HepG2 (cell line): ENCODE measurements at regions not wholly inside any gene's neighbourhood (a gene's known extent, or its start where the extent isn't known, plus 50 kb on each side); places are given as distances from the start of the nearest gene placed in this dataset.

Source experiments
- EZH2 ChIP-seq: conservative IDR thresholded peaks from 2 replicates; pipeline ENCODE4 v1.6.1; 2012; ENCODE audit warnings: mild to moderate bottlenecking, low read depth, low read length, moderate library complexity
- FOXP1 ChIP-seq, 2 experiments: fragments of 450-650 bp in 1 of 2; IDR thresholded peaks; 2 replicates each; pipeline ENCODE4 v1.6.1; 2017 to 2018; ENCODE audit warnings: antibody characterized with exemption in 1 of 2
- MATR3 ChIP-seq: sonication (generic); formaldehyde crosslinking; IDR thresholded peaks from 2 replicates; pipeline ENCODE4 v1.4.0; 2020; ENCODE audit warnings: missing genetic modification reagents
- NFIC ChIP-seq: IDR thresholded peaks from 2 replicates; pipeline ENCODE4 v1.6.1; 2012; ENCODE audit warnings: mild to moderate bottlenecking, low read length, inconsistent platforms
- POLR2A ChIP-seq, 2 experiments: IDR thresholded peaks; 2 replicates each; pipeline ENCODE4 v1.6.1; 2011; ENCODE audit warnings: low read depth in 2 of 2, low read length in 2 of 2, mild to moderate bottlenecking in 1 of 2, moderate library complexity in 1 of 2; ENCODE audit not compliant: insufficient read depth in 1 of 2
- POLR2AphosphoS5 ChIP-seq: IDR thresholded peaks from 2 replicates; pipeline ENCODE4 v1.6.1; 2012; ENCODE audit warnings: low read depth, low read length
- REST ChIP-seq, 2 experiments: IDR thresholded peaks; 2 replicates each; pipeline ENCODE4 v1.6.1; 2011 to 2012; ENCODE audit warnings: low read length in 2 of 2, borderline replicate concordance in 1 of 2, low read depth in 1 of 2, mild to moderate bottlenecking in 1 of 2, moderate library complexity in 1 of 2
- ZC3H13 ChIP-seq: sonication (generic); formaldehyde crosslinking; IDR thresholded peaks from 2 replicates; pipeline ENCODE4 v1.8.1; 2023; ENCODE audit warnings: mild to moderate bottlenecking, missing genetic modification reagents, moderate library complexity
- ZMYM2 ChIP-seq: sonication (generic); formaldehyde crosslinking; IDR thresholded peaks from 2 replicates; pipeline ENCODE4 v1.8.0; 2022; ENCODE audit warnings: mild to moderate bottlenecking, missing genetic modification reagents
- ZNF569 ChIP-seq: sonication (generic); formaldehyde crosslinking; IDR thresholded peaks from 2 replicates; pipeline ENCODE4 v1.5.0; 2020; ENCODE audit warnings: mild to moderate bottlenecking, missing genetic modification reagents, moderate library complexity, borderline replicate concordance
- TF ChIP-seq, protein P1 (sequence below): sonication (generic); formaldehyde crosslinking; IDR thresholded peaks from 2 replicates; pipeline ENCODE4 v1.4.0; 2020; ENCODE audit warnings: mild to moderate bottlenecking, missing genetic modification reagents
- TF ChIP-seq, protein P2 (sequence below): sonication (generic); formaldehyde crosslinking; IDR thresholded peaks from 2 replicates; pipeline ENCODE4 v1.5.0; 2020; ENCODE audit warnings: mild to moderate bottlenecking, missing genetic modification reagents, moderate library complexity

- TF ChIP-seq ZNF569 (CRISPR knock-in tag) (no peak), POLR2AphosphoS5 (no peak), REST (IDR thresholded peaks at IDR 0.05; ENCODE audit: borderline replicate concordance in 1 of 2, low read depth in 1 of 2, low read length in 2 of 2) (no peak), FOXP1 (IDR thresholded peaks at IDR 0.05) (no peak), FOXP1 (CRISPR knock-in tag; IDR thresholded peaks at IDR 0.05) (no peak), ZMYM2 (CRISPR knock-in tag) (no peak), ZC3H13 (CRISPR knock-in tag) (no peak), POLR2A (IDR thresholded peaks at IDR 0.05; ENCODE audit: insufficient read depth in 1 of 2, low read depth in 2 of 2, low read length in 2 of 2) (no peak), MATR3 (CRISPR knock-in tag) (no peak), NFIC (no peak), EZH2 (no peak)
- TF ChIP-seq, protein P1, sequence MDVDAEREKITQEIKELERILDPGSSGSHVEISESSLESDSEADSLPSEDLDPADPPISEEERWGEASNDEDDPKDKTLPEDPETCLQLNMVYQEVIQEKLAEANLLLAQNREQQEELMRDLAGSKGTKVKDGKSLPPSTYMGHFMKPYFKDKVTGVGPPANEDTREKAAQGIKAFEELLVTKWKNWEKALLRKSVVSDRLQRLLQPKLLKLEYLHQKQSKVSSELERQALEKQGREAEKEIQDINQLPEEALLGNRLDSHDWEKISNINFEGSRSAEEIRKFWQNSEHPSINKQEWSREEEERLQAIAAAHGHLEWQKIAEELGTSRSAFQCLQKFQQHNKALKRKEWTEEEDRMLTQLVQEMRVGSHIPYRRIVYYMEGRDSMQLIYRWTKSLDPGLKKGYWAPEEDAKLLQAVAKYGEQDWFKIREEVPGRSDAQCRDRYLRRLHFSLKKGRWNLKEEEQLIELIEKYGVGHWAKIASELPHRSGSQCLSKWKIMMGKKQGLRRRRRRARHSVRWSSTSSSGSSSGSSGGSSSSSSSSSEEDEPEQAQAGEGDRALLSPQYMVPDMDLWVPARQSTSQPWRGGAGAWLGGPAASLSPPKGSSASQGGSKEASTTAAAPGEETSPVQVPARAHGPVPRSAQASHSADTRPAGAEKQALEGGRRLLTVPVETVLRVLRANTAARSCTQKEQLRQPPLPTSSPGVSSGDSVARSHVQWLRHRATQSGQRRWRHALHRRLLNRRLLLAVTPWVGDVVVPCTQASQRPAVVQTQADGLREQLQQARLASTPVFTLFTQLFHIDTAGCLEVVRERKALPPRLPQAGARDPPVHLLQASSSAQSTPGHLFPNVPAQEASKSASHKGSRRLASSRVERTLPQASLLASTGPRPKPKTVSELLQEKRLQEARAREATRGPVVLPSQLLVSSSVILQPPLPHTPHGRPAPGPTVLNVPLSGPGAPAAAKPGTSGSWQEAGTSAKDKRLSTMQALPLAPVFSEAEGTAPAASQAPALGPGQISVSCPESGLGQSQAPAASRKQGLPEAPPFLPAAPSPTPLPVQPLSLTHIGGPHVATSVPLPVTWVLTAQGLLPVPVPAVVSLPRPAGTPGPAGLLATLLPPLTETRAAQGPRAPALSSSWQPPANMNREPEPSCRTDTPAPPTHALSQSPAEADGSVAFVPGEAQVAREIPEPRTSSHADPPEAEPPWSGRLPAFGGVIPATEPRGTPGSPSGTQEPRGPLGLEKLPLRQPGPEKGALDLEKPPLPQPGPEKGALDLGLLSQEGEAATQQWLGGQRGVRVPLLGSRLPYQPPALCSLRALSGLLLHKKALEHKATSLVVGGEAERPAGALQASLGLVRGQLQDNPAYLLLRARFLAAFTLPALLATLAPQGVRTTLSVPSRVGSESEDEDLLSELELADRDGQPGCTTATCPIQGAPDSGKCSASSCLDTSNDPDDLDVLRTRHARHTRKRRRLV (CRISPR knock-in tag), result no peak
- TF ChIP-seq, protein P2, sequence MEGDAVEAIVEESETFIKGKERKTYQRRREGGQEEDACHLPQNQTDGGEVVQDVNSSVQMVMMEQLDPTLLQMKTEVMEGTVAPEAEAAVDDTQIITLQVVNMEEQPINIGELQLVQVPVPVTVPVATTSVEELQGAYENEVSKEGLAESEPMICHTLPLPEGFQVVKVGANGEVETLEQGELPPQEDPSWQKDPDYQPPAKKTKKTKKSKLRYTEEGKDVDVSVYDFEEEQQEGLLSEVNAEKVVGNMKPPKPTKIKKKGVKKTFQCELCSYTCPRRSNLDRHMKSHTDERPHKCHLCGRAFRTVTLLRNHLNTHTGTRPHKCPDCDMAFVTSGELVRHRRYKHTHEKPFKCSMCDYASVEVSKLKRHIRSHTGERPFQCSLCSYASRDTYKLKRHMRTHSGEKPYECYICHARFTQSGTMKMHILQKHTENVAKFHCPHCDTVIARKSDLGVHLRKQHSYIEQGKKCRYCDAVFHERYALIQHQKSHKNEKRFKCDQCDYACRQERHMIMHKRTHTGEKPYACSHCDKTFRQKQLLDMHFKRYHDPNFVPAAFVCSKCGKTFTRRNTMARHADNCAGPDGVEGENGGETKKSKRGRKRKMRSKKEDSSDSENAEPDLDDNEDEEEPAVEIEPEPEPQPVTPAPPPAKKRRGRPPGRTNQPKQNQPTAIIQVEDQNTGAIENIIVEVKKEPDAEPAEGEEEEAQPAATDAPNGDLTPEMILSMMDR (CRISPR knock-in tag), result no peak
Observed at GRCh38 chr2:49294225-49294624, 139.9 kb upstream of the FSHR start.
